ENCODE measurements at regions not wholly inside any gene's neighbourhood (a gene's known extent, or its start where the extent isn't known, plus 50 kb on each side); places are given as distances from the start of the nearest gene placed in this dataset.

DNA sequence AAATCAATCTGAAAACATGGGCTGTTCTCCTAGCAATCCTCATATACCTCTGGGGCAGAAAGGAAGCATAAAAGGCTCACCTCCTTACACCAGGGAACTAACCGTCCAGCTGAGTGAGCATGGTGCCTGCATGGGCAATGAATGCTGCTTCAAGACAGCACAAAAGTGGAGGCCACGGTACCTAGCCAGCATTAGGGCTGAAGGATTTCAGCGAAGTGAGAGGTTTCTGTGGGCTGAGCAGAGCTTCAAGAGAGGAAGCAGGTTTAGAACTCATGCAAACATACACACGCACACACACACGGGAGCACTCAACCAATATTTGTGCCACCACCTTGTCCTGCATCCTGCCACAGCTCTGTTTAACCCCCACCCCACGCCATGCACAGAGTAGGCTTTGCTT is 838.5 kb upstream of the TMEM132C start:
- TF ChIP-seq EZH2phosphoT487 (IDR thresholded peaks at IDR 0.05; ENCODE audit: borderline replicate concordance, low read length) (no peak), CTCF (conservative IDR thresholded peaks at IDR 0.05; ENCODE audit: low read depth, low read length) (no peak)

All from PC-3 (cell line).